AG10803 (cell line): ENCODE measurements at regions not wholly inside any gene's neighbourhood (a gene's known extent, or its start where the extent isn't known, plus 50 kb on each side); places are given as distances from the start of the nearest gene placed in this dataset.

Experiments used
- DNase-seq: peaks from one replicate; pipeline ENCODE4 v3.0.0; 2010; ENCODE audit warnings: low read depth
- H3K4me3 ChIP-seq: 2 replicates; pipeline ENCODE4 v1.5.1; 2011; ENCODE audit warnings: mild to moderate bottlenecking, low read length, control low read depth
- TF ChIP-seq, protein P1 (sequence below): conservative IDR thresholded peaks from 2 replicates; pipeline ENCODE4 v1.5.1; 2011; ENCODE audit warnings: mild to moderate bottlenecking, low read length, control low read depth, inconsistent platforms

DNA sequence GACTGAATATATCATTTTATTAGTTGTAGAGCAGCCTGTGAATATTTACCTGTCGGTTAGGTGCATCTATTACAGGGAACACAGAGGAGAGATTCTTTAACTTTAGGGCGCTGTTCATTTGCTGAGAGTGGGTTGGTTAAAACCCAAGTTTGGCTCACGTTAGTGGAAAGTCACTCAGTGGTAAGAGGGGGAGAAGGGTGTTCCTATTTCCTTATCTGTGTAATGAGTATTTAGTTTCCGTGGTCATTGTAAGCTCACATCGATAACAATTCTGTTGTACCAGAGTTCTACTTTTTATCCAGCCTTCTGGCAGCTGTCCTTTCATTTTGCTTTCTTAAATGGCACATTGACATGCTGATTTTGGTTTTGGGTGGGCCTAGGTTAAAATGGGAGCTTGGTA, 773.2 kb upstream of the ADAMTS5 start:
- TF ChIP-seq, protein P1, sequence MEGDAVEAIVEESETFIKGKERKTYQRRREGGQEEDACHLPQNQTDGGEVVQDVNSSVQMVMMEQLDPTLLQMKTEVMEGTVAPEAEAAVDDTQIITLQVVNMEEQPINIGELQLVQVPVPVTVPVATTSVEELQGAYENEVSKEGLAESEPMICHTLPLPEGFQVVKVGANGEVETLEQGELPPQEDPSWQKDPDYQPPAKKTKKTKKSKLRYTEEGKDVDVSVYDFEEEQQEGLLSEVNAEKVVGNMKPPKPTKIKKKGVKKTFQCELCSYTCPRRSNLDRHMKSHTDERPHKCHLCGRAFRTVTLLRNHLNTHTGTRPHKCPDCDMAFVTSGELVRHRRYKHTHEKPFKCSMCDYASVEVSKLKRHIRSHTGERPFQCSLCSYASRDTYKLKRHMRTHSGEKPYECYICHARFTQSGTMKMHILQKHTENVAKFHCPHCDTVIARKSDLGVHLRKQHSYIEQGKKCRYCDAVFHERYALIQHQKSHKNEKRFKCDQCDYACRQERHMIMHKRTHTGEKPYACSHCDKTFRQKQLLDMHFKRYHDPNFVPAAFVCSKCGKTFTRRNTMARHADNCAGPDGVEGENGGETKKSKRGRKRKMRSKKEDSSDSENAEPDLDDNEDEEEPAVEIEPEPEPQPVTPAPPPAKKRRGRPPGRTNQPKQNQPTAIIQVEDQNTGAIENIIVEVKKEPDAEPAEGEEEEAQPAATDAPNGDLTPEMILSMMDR = no peak
- DNase-seq = no peak
- H3K4me3 ChIP-seq = no peak overlapping the region

- DNase-seq = no peak
- no peak overlapping the region for H3K4me3 ChIP-seq
- TF ChIP-seq, protein P1 = no peak
Measured at GRCh38 chr21:27739187-27739586, 772.3 kb upstream of the ADAMTS5 start.

DNA sequence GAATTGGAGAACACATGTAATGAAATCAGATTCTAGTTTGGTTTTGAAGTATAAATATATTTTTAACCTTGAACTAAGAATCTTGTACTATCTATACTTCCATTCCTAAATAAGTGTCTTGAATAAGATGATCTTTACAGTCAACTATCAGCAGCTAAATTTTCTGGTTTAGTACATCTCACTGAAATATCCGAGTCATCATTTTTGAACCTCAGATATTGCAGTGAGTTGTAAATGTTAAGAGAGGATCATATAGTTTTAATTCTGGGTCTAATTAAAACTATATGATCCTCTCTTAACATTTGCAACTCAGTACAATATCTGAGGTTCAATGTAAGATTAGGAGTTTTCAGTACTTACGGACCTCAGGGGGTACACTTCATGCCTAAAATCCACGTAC, 768.8 kb upstream of the ADAMTS5 start:
- TF ChIP-seq, protein P1 = no peak
- no peak for DNase-seq
- H3K4me3 ChIP-seq = no peak overlapping the region

DNA sequence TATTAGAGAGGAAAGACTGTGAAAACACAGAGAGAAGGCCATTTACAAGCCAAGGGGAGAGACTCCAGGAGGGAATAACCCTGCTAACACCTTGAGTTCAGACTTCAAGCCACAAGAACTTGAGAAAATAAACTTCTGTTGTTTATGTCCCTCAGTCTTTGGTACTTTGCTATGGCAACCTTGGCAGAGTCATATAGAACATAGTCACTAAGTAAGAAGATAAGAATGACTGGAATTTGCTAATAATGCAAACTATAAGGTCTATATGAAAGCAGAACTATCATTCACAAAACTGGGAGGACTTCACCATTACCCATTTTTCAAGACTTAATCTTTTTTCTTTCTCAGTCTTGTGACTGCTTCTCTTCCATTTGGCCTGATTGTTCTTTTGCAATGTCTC, 767.3 kb upstream of the ADAMTS5 start:
- peak; percentile 74 for DNase-seq
- TF ChIP-seq, protein P1 = no peak
- H3K4me3 ChIP-seq = no peak overlapping the region

DNA sequence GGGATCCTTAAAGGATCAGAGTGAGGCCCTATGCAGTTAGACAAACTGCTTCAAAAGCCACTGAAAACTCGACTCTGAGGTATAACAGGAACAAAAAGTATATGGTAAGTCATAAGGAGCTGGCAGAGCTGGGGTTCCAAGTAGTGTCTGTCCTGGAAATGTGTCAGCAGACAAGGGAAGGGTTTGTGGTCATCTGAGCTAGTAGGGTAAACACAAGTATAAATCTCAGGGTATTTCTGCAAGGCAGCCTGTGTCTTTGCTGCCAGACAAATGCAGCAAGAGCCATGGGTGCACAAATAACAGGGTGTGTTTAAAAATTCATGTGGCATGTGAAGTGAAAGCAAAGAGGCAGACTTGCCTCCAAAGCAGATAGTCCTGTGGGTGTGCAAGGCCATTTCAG, 759.0 kb upstream of the ADAMTS5 start:
- no peak for DNase-seq
- TF ChIP-seq, protein P1 = no peak
- H3K4me3 ChIP-seq = no peak overlapping the region

DNA sequence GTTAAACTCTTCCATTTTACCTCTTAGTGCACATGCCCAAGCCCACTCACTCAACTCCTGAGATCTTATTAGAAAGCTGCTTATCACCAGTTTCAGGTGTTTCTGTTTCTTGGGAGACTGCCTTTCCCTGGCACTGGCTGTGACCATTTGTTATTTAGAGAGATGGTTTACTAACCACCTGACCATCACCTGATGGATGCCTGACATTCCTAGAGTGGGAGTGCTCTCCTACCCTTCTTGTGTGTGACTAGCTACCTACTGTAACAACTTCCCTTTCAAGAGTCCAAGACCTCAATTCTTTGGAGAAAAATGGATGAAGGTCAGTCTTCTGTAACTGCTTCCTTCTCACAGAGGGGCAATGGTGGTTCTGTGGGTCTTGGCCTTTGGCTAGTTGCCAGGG, 755.2 kb upstream of the ADAMTS5 start:
- no peak for DNase-seq
- no peak overlapping the region for H3K4me3 ChIP-seq
- TF ChIP-seq, protein P1 = no peak

- TF ChIP-seq, protein P1 = no peak
- H3K4me3 ChIP-seq = no peak overlapping the region
- no peak for DNase-seq
Measured at GRCh38 chr21:27721675-27722074, 754.8 kb upstream of the ADAMTS5 start.
